ENCODE measurements at regions not wholly inside any gene's neighbourhood (a gene's known extent, or its start where the extent isn't known, plus 50 kb on each side); places are given as distances from the start of the nearest gene placed in this dataset.
A peak's percentile ranks its signal among the peaks of the same experiment; 100 is the strongest.

- Histone ChIP-seq H3K4me1 (ENCODE audit: control insufficient read depth in 5 of 5, insufficient read depth in 5 of 5, low read length in 5 of 5) (no peaks in the 10 kb centered on the region), H3K4me3 (ENCODE audit: low read depth in 1 of 5, low read length in 5 of 5) (no peak overlapping the region), H3K27me3 (ENCODE audit: control insufficient read depth in 5 of 5, insufficient read depth in 4 of 5, low read length in 5 of 5) (no peaks in the 10 kb centered on the region), H3K27ac (ENCODE audit: low read depth, low read length) (no peak overlapping the region), H3K9ac (ENCODE audit: low read length in 5 of 5) (no peak overlapping the region), H3K36me3 (ENCODE audit: control insufficient read depth in 5 of 5, insufficient read depth in 5 of 5, low read length in 5 of 5) (no peaks in the 10 kb centered on the region), H3K9me3 (ENCODE audit: control insufficient read depth in 5 of 5, low read length in 5 of 5) (no peaks in the 10 kb centered on the region)
Observed at GRCh38 chr3:24615177-24615576, 120.5 kb upstream of the THRB start.

GRCh38 chr3:24616110-24616829 is 121.6 kb upstream of the THRB start:
- no peaks in the 10 kb centered on the region for H3K36me3 ChIP-seq (ENCODE audit: control insufficient read depth in 5 of 5, insufficient read depth in 5 of 5, low read length in 5 of 5)
- no peak overlapping the region for H3K9ac ChIP-seq (ENCODE audit: low read length in 5 of 5)
- no peak overlapping the region for H3K27ac ChIP-seq (ENCODE audit: low read depth, low read length)
- no peaks in the 10 kb centered on the region for H3K4me1 ChIP-seq (ENCODE audit: control insufficient read depth in 5 of 5, insufficient read depth in 5 of 5, low read length in 5 of 5)
- no peaks in the 10 kb centered on the region for H3K27me3 ChIP-seq (ENCODE audit: control insufficient read depth in 5 of 5, insufficient read depth in 4 of 5, low read length in 5 of 5)
- no peak overlapping the region for H3K4me3 ChIP-seq (ENCODE audit: low read depth in 1 of 5, low read length in 5 of 5)
- no peaks in the 10 kb centered on the region for H3K9me3 ChIP-seq (ENCODE audit: control insufficient read depth in 5 of 5, low read length in 5 of 5)

- H3K4me3 ChIP-seq (ENCODE audit: low read depth in 1 of 5, low read length in 5 of 5) = no peak overlapping the region
- no peaks in the 10 kb centered on the region for H3K4me1 ChIP-seq (ENCODE audit: control insufficient read depth in 5 of 5, insufficient read depth in 5 of 5, low read length in 5 of 5)
- H3K9ac ChIP-seq (ENCODE audit: low read length in 5 of 5) = no peak overlapping the region
- H3K36me3 ChIP-seq (ENCODE audit: control insufficient read depth in 5 of 5, insufficient read depth in 5 of 5, low read length in 5 of 5) = no peaks in the 10 kb centered on the region
- no peaks in the 10 kb centered on the region for H3K9me3 ChIP-seq (ENCODE audit: control insufficient read depth in 5 of 5, low read length in 5 of 5)
- no peaks in the 10 kb centered on the region for H3K27me3 ChIP-seq (ENCODE audit: control insufficient read depth in 5 of 5, insufficient read depth in 4 of 5, low read length in 5 of 5)
- no peak overlapping the region for H3K27ac ChIP-seq (ENCODE audit: low read depth, low read length)
Observed at GRCh38 chr3:24622138-24622537, 127.5 kb upstream of the THRB start.

GRCh38 chr3:24622696-24623225 is 128.1 kb upstream of the THRB start:
- Histone ChIP-seq H3K4me3 (ENCODE audit: low read depth in 1 of 5, low read length in 5 of 5) (no peak overlapping the region), H3K36me3 (ENCODE audit: control insufficient read depth in 5 of 5, insufficient read depth in 5 of 5, low read length in 5 of 5) (no peaks in the 10 kb centered on the region), H3K27ac (ENCODE audit: low read depth, low read length) (no peak overlapping the region), H3K27me3 (ENCODE audit: control insufficient read depth in 5 of 5, insufficient read depth in 4 of 5, low read length in 5 of 5) (no peaks in the 10 kb centered on the region), H3K4me1 (ENCODE audit: control insufficient read depth in 5 of 5, insufficient read depth in 5 of 5, low read length in 5 of 5) (no peaks in the 10 kb centered on the region), H3K9ac (ENCODE audit: low read length in 5 of 5) (no peak overlapping the region), H3K9me3 (ENCODE audit: control insufficient read depth in 5 of 5, low read length in 5 of 5) (no peaks in the 10 kb centered on the region)

- Histone ChIP-seq H3K27me3 (ENCODE audit: control insufficient read depth in 5 of 5, insufficient read depth in 4 of 5, low read length in 5 of 5) (no peaks in the 10 kb centered on the region), H3K4me3 (ENCODE audit: low read depth in 1 of 5, low read length in 5 of 5) (no peak overlapping the region), H3K9me3 (ENCODE audit: control insufficient read depth in 5 of 5, low read length in 5 of 5) (no peaks in the 10 kb centered on the region)
Observed at GRCh38 chr3:24623657-24624056, 129.0 kb upstream of the THRB start.

GRCh38 chr3:24624938-24625681 is 130.5 kb upstream of the THRB start:
- Histone ChIP-seq H3K27me3 (ENCODE audit: control insufficient read depth in 5 of 5, insufficient read depth in 4 of 5, low read length in 5 of 5) (no peaks in the 10 kb centered on the region), H3K9ac (ENCODE audit: low read length in 5 of 5) (no peak overlapping the region), H3K4me1 (ENCODE audit: control insufficient read depth in 5 of 5, insufficient read depth in 5 of 5, low read length in 5 of 5) (peaks cover 0 to 15% (median 0%) of the 10 kb centered on the region in 5 donors), H3K4me3 (ENCODE audit: low read depth in 1 of 5, low read length in 5 of 5) (no peak overlapping the region), H3K27ac (ENCODE audit: low read depth, low read length) (no peak overlapping the region), H3K9me3 (ENCODE audit: control insufficient read depth in 5 of 5, low read length in 5 of 5) (no peaks in the 10 kb centered on the region), H3K36me3 (ENCODE audit: control insufficient read depth in 5 of 5, insufficient read depth in 5 of 5, low read length in 5 of 5) (no peaks in the 10 kb centered on the region)

More at GRCh38 chr3:24623657-24624056, 129.0 kb upstream of the THRB start:
- H3K9ac ChIP-seq (ENCODE audit: low read length in 5 of 5) = no peak overlapping the region
- H3K27ac ChIP-seq (ENCODE audit: low read depth, low read length) = no peak overlapping the region
- peaks cover 0 to 8% (median 0%) of the 10 kb centered on the region in 5 donors for H3K4me1 ChIP-seq (ENCODE audit: control insufficient read depth in 5 of 5, insufficient read depth in 5 of 5, low read length in 5 of 5)
- H3K36me3 ChIP-seq (ENCODE audit: control insufficient read depth in 5 of 5, insufficient read depth in 5 of 5, low read length in 5 of 5) = no peaks in the 10 kb centered on the region

- Histone ChIP-seq H3K9ac (ENCODE audit: low read length in 5 of 5) (no peak overlapping the region), H3K4me1 (ENCODE audit: control insufficient read depth in 5 of 5, insufficient read depth in 5 of 5, low read length in 5 of 5) (peaks cover 0 to 15% (median 0%) of the 10 kb centered on the region in 5 donors), H3K27ac (ENCODE audit: low read depth, low read length) (peak overlapping the region; percentile 7), H3K4me3 (ENCODE audit: low read depth in 1 of 5, low read length in 5 of 5) (no peak overlapping the region), H3K9me3 (ENCODE audit: control insufficient read depth in 5 of 5, low read length in 5 of 5) (no peaks in the 10 kb centered on the region), H3K27me3 (ENCODE audit: control insufficient read depth in 5 of 5, insufficient read depth in 4 of 5, low read length in 5 of 5) (no peaks in the 10 kb centered on the region), H3K36me3 (ENCODE audit: control insufficient read depth in 5 of 5, insufficient read depth in 5 of 5, low read length in 5 of 5) (no peaks in the 10 kb centered on the region)
Observed at GRCh38 chr3:24628523-24629258, 134.0 kb upstream of the THRB start.

- H3K4me1 ChIP-seq (ENCODE audit: control insufficient read depth in 5 of 5, insufficient read depth in 5 of 5, low read length in 5 of 5) = peaks cover 0 to 15% (median 0%) of the 10 kb centered on the region in 5 donors
- no peaks in the 10 kb centered on the region for H3K36me3 ChIP-seq (ENCODE audit: control insufficient read depth in 5 of 5, insufficient read depth in 5 of 5, low read length in 5 of 5)
- no peak overlapping the region for H3K4me3 ChIP-seq (ENCODE audit: low read depth in 1 of 5, low read length in 5 of 5)
- no peak overlapping the region for H3K27ac ChIP-seq (ENCODE audit: low read depth, low read length)
- no peaks in the 10 kb centered on the region for H3K27me3 ChIP-seq (ENCODE audit: control insufficient read depth in 5 of 5, insufficient read depth in 4 of 5, low read length in 5 of 5)
- H3K9me3 ChIP-seq (ENCODE audit: control insufficient read depth in 5 of 5, low read length in 5 of 5) = no peaks in the 10 kb centered on the region
- no peak overlapping the region for H3K9ac ChIP-seq (ENCODE audit: low read length in 5 of 5)
Observed at GRCh38 chr3:24631481-24631880, 136.8 kb upstream of the THRB start.

- Histone ChIP-seq H3K9ac (ENCODE audit: low read length in 5 of 5) (no peak overlapping the region), H3K36me3 (ENCODE audit: control insufficient read depth in 5 of 5, insufficient read depth in 5 of 5, low read length in 5 of 5) (no peaks in the 10 kb centered on the region), H3K4me3 (ENCODE audit: low read depth in 1 of 5, low read length in 5 of 5) (no peak overlapping the region), H3K27me3 (ENCODE audit: control insufficient read depth in 5 of 5, insufficient read depth in 4 of 5, low read length in 5 of 5) (no peaks in the 10 kb centered on the region), H3K4me1 (ENCODE audit: control insufficient read depth in 5 of 5, insufficient read depth in 5 of 5, low read length in 5 of 5) (peaks cover 6 to 23% (median 19%) of the 10 kb centered on the region in 5 donors), H3K27ac (ENCODE audit: low read depth, low read length) (peak overlapping the region; percentile 82), H3K9me3 (ENCODE audit: control insufficient read depth in 5 of 5, low read length in 5 of 5) (no peaks in the 10 kb centered on the region)
Observed at GRCh38 chr3:24639061-24639460, 144.4 kb upstream of the THRB start.
